WTC11 (cell line): ENCODE measurements at regions not wholly inside any gene's neighbourhood (a gene's known extent, or its start where the extent isn't known, plus 50 kb on each side); places are given as distances from the start of the nearest gene placed in this dataset.

Experiments
- AFF4 ChIP-seq: sonication (generic); formaldehyde crosslinking; IDR thresholded peaks from 2 replicates; pipeline ENCODE4 v1.8.1; 2023; ENCODE audit warnings: mild to moderate bottlenecking, missing genetic modification reagents, borderline replicate concordance
- ATF2 ChIP-seq: sonication (generic); formaldehyde crosslinking; IDR thresholded peaks from 2 replicates; pipeline ENCODE4 v1.8.1; 2022; ENCODE audit warnings: low read depth, missing genetic modification reagents, borderline replicate concordance
- CTCF ChIP-seq: fragments of 200-600 bp; IDR thresholded peaks from 2 replicates; pipeline ENCODE4 v1.8.0; 2022; ENCODE audit warnings: antibody characterized with exemption
- EMX1 ChIP-seq: fragments of 250-450 bp; sonication (Bioruptor Pico); IDR thresholded peaks from 2 replicates; pipeline ENCODE4 v1.8.0; 2021; ENCODE audit warnings: mild to moderate bottlenecking
- MAX ChIP-seq: sonication (generic); formaldehyde crosslinking; IDR thresholded peaks from 2 replicates; pipeline ENCODE4 v1.8.0; 2022; ENCODE audit warnings: mild to moderate bottlenecking, missing genetic modification reagents
- NR2C2 ChIP-seq: sonication (generic); formaldehyde crosslinking; IDR thresholded peaks from 2 replicates; pipeline ENCODE4 v1.8.0; 2022; ENCODE audit warnings: mild to moderate bottlenecking, missing genetic modification reagents
- RELA ChIP-seq: sonication (generic); formaldehyde crosslinking; IDR thresholded peaks from 2 replicates; pipeline ENCODE4 v1.8.1; 2022; ENCODE audit warnings: missing genetic modification reagents, mild to moderate bottlenecking, borderline replicate concordance
- STAT6 ChIP-seq: sonication (generic); formaldehyde crosslinking; conservative IDR thresholded peaks from 2 replicates; pipeline ENCODE4 v1.8.1; 2023; ENCODE audit warnings: mild to moderate bottlenecking, low read depth, missing genetic modification reagents, moderate library complexity
- ZNF512 ChIP-seq: sonication (generic); formaldehyde crosslinking; IDR thresholded peaks from 2 replicates; pipeline ENCODE4 v1.8.1; 2022; ENCODE audit warnings: missing genetic modification reagents, borderline replicate concordance

- TF ChIP-seq CTCF (no peak), MAX (no peak), ZNF512 (CRISPR knock-in tag) (no peak), EMX1 (no peak), NR2C2 (CRISPR knock-in tag) (no peak), STAT6 (CRISPR knock-in tag) (no peak), AFF4 (CRISPR knock-in tag) (no peak), ATF2 (CRISPR knock-in tag) (no peak), RELA (CRISPR knock-in tag) (no peak)
Measured at GRCh38 chr21:18002393-18002792, 183.2 kb upstream of the C21orf91 start.
